ENCODE measurements at regions not wholly inside any gene's neighbourhood (a gene's known extent, or its start where the extent isn't known, plus 50 kb on each side); places are given as distances from the start of the nearest gene placed in this dataset.

DNA sequence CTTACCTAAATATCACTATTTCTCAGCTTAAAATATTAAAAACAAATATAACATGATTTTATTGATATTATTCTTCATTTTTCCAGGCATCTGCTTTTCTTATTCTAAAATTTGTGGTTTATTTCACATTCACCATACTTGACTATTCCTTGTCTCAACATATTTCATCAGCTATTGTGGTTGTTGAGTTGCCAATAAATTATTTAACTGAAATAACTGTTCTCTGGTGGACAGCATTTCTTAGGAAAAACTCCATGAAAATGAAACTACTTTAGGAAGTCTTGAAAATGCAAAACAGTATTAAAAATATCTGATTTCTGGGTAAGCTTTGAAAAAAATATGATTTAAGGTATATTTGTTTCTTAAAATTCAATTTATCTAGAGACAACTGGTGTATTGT is 122.9 kb upstream of the SEMA3A start:
- no TSS peak for BruUV-seq (replicated peaks)
- ChIA-PET POLR2A (ENCODE audit: unreplicated experiment) (no interaction called here), CTCF (no interaction called here)
- Histone ChIP-seq H3K9me3 (ENCODE audit: low read length) (no peaks in the 10 kb centered on the region), H3K4me3 (ENCODE audit: low read length) (no peak overlapping the region), H3K27ac (ENCODE audit: low read length) (no peak overlapping the region), H4K20me1 (ENCODE audit: low read length) (no peaks in the 10 kb centered on the region), H2AFZ (ENCODE audit: low read length) (no peak overlapping the region), H3F3A (ENCODE audit: low read length, unreplicated experiment) (no peaks in the 10 kb centered on the region), H3K4me1 (ENCODE audit: insufficient read depth, low read length) (no peaks in the 10 kb centered on the region), H3K79me2 (ENCODE audit: low read length) (no peaks in the 10 kb centered on the region), H3K27me3 (ENCODE audit: low read length) (no peaks in the 10 kb centered on the region), H3K9me2 (replicated peaks; ENCODE audit: low read length) (no peaks in the 10 kb centered on the region), H3K9ac (ENCODE audit: low read length) (no peak overlapping the region), H3K36me3 (ENCODE audit: low read depth, low read length) (no peaks in the 10 kb centered on the region), H3K4me2 (ENCODE audit: low read length) (no peak overlapping the region)
- TF ChIP-seq, protein P1, sequence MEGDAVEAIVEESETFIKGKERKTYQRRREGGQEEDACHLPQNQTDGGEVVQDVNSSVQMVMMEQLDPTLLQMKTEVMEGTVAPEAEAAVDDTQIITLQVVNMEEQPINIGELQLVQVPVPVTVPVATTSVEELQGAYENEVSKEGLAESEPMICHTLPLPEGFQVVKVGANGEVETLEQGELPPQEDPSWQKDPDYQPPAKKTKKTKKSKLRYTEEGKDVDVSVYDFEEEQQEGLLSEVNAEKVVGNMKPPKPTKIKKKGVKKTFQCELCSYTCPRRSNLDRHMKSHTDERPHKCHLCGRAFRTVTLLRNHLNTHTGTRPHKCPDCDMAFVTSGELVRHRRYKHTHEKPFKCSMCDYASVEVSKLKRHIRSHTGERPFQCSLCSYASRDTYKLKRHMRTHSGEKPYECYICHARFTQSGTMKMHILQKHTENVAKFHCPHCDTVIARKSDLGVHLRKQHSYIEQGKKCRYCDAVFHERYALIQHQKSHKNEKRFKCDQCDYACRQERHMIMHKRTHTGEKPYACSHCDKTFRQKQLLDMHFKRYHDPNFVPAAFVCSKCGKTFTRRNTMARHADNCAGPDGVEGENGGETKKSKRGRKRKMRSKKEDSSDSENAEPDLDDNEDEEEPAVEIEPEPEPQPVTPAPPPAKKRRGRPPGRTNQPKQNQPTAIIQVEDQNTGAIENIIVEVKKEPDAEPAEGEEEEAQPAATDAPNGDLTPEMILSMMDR (conservative IDR thresholded peaks at IDR 0.05; ENCODE audit: low read depth, low read length), result no peak
- TF ChIP-seq EZH2 (IDR thresholded peaks at IDR 0.05; ENCODE audit: low read length, unreplicated experiment) (no peak), EZH2phosphoT487 (IDR thresholded peaks at IDR 0.05; ENCODE audit: borderline replicate concordance, low read length) (no peak)
- DNase-seq, result no peak
- intact Hi-C loops (cut with micrococcal nuclease), result no loop called here
- ATAC-seq, result no peak

- H3K9me3 ChIP-seq (ENCODE audit: low read length), result no peaks in the 10 kb centered on the region
- H3K9ac ChIP-seq (ENCODE audit: low read length), result no peak overlapping the region
- H3K4me2 ChIP-seq (ENCODE audit: low read length), result no peak overlapping the region
- TF ChIP-seq EZH2phosphoT487 (IDR thresholded peaks at IDR 0.05; ENCODE audit: borderline replicate concordance, low read length) (no peak), EZH2 (IDR thresholded peaks at IDR 0.05; ENCODE audit: low read length, unreplicated experiment) (no peak)
- TF ChIP-seq, protein P1 (conservative IDR thresholded peaks at IDR 0.05; ENCODE audit: low read depth, low read length), result no peak
- ATAC-seq, result no peak
- POLR2A ChIA-PET (ENCODE audit: unreplicated experiment), result no interaction called here
- no peak for DNase-seq
- H3K27ac ChIP-seq (ENCODE audit: low read length), result no peak overlapping the region
- H2AFZ ChIP-seq (ENCODE audit: low read length), result no peak overlapping the region
- H3K36me3 ChIP-seq (ENCODE audit: low read depth, low read length), result no peaks in the 10 kb centered on the region
- no peaks in the 10 kb centered on the region for H4K20me1 ChIP-seq (ENCODE audit: low read length)
- no peaks in the 10 kb centered on the region for H3K27me3 ChIP-seq (ENCODE audit: low read length)
- H3K4me1 ChIP-seq (ENCODE audit: insufficient read depth, low read length), result no peaks in the 10 kb centered on the region
- H3K9me2 ChIP-seq (replicated peaks; ENCODE audit: low read length), result no peaks in the 10 kb centered on the region
- no peak overlapping the region for H3K4me3 ChIP-seq (ENCODE audit: low read length)
- H3F3A ChIP-seq (ENCODE audit: low read length, unreplicated experiment), result no peaks in the 10 kb centered on the region
- no TSS peak for BruUV-seq (replicated peaks)
- CTCF ChIA-PET, result no interaction called here
- intact Hi-C loops (cut with micrococcal nuclease), result no loop called here
- H3K79me2 ChIP-seq (ENCODE audit: low read length), result no peaks in the 10 kb centered on the region
Observed at GRCh38 chr7:84314263-84314662, 119.7 kb upstream of the SEMA3A start.

GRCh38 chr7:84304407-84304806 is 109.8 kb upstream of the SEMA3A start:
- Histone ChIP-seq H3K9me3 (ENCODE audit: low read length) (no peaks in the 10 kb centered on the region), H2AFZ (ENCODE audit: low read length) (no peak overlapping the region), H3K4me2 (ENCODE audit: low read length) (no peak overlapping the region), H3K27me3 (ENCODE audit: low read length) (no peaks in the 10 kb centered on the region), H3K9ac (ENCODE audit: low read length) (no peak overlapping the region), H3K27ac (ENCODE audit: low read length) (no peak overlapping the region), H3K4me1 (ENCODE audit: insufficient read depth, low read length) (no peaks in the 10 kb centered on the region), H4K20me1 (ENCODE audit: low read length) (no peaks in the 10 kb centered on the region), H3F3A (ENCODE audit: low read length, unreplicated experiment) (no peaks in the 10 kb centered on the region), H3K4me3 (ENCODE audit: low read length) (no peak overlapping the region), H3K9me2 (replicated peaks; ENCODE audit: low read length) (no peaks in the 10 kb centered on the region), H3K79me2 (ENCODE audit: low read length) (no peaks in the 10 kb centered on the region), H3K36me3 (ENCODE audit: low read depth, low read length) (no peaks in the 10 kb centered on the region)
- ChIA-PET POLR2A (ENCODE audit: unreplicated experiment) (no interaction called here), CTCF (no interaction called here)
- TF ChIP-seq EZH2 (IDR thresholded peaks at IDR 0.05; ENCODE audit: low read length, unreplicated experiment) (no peak), EZH2phosphoT487 (IDR thresholded peaks at IDR 0.05; ENCODE audit: borderline replicate concordance, low read length) (no peak)
- TF ChIP-seq, protein P1 (conservative IDR thresholded peaks at IDR 0.05; ENCODE audit: low read depth, low read length), result no peak
- ATAC-seq, result no peak
- intact Hi-C loops (cut with micrococcal nuclease), result no loop called here
- BruUV-seq (replicated peaks), result no TSS peak
- DNase-seq, result no peak

All from PC-3 (cell line).